Smooth muscle cell (in vitro differentiated cells): ENCODE measurements at regions not wholly inside any gene's neighbourhood (a gene's known extent, or its start where the extent isn't known, plus 50 kb on each side); places are given as distances from the start of the nearest gene placed in this dataset.

Source experiments
- DNase-seq: peaks from one replicate; lab custom pipeline; 2025; ENCODE audit not compliant: unreplicated experiment; lab: John Stamatoyannopoulos, UW
- H2AFZ ChIP-seq: fragments of 200-600 bp; sonication (generic); 2 replicates; pipeline ENCODE4 v1.6.0; 2016; ENCODE audit warnings: antibody characterized with exemption, low read depth, mild to moderate bottlenecking
- H3F3A ChIP-seq: fragments of 200-600 bp; sonication (generic); 2 replicates; pipeline ENCODE4 v1.6.0; 2017; ENCODE audit warnings: antibody characterized with exemption, low read depth
- H3K27ac ChIP-seq: fragments of 200-600 bp; sonication (generic); 2 replicates; pipeline ENCODE4 v1.5.1; 2016; ENCODE audit warnings: low read depth, mild to moderate bottlenecking
- H3K27me3 ChIP-seq: fragments of 200-600 bp; sonication (generic); 2 replicates; pipeline ENCODE4 v1.6.1; 2016; ENCODE audit warnings: low read depth, mild to moderate bottlenecking
- H3K36me3 ChIP-seq: fragments of 200-600 bp; sonication (generic); 2 replicates; pipeline ENCODE4 v1.5.1; 2016; ENCODE audit warnings: low read depth
- H3K4me1 ChIP-seq: fragments of 200-600 bp; sonication (generic); 2 replicates; pipeline ENCODE4 v1.5.1; 2016; ENCODE audit warnings: low read depth
- H3K4me2 ChIP-seq: fragments of 200-600 bp; sonication (generic); 2 replicates; pipeline ENCODE4 v1.6.0; 2016; ENCODE audit warnings: mild to moderate bottlenecking
- H3K4me3 ChIP-seq: fragments of 200-600 bp; sonication (generic); 2 replicates; pipeline ENCODE4 v1.5.1; 2016; ENCODE audit warnings: mild to moderate bottlenecking
- H3K79me2 ChIP-seq: fragments of 200-600 bp; sonication (generic); 2 replicates; pipeline ENCODE4 v1.6.0; 2016; ENCODE audit warnings: low read depth, mild to moderate bottlenecking
- H3K9ac ChIP-seq: fragments of 200-600 bp; sonication (generic); 2 replicates; pipeline ENCODE4 v1.6.0; 2016; ENCODE audit warnings: low read depth
- H3K9me3 ChIP-seq: fragments of 200-600 bp; sonication (generic); replicated peaks from 2 replicates; pipeline ENCODE4 v1.5.1; 2016; ENCODE audit warnings: low read depth
- H4K20me1 ChIP-seq: fragments of 200-600 bp; sonication (generic); 2 replicates; pipeline ENCODE4 v1.6.0; 2016; ENCODE audit warnings: low read depth
- WGBS: methylation state at CpG from one replicate; pipeline ENCODE4 v1.1.7; 2016; ENCODE audit warnings: low lambda C conversion rate; 5-methylcytosine and 5-hydroxymethylcytosine counted together
- TF ChIP-seq, protein P1 (sequence below): fragments of 200-600 bp; sonication (generic); IDR thresholded peaks from 2 replicates; pipeline ENCODE4 v1.5.1; 2017; ENCODE audit warnings: borderline replicate concordance, mild to moderate bottlenecking, antibody characterized with exemption; ENCODE audit not compliant: insufficient read depth, poor library complexity, severe bottlenecking

DNA sequence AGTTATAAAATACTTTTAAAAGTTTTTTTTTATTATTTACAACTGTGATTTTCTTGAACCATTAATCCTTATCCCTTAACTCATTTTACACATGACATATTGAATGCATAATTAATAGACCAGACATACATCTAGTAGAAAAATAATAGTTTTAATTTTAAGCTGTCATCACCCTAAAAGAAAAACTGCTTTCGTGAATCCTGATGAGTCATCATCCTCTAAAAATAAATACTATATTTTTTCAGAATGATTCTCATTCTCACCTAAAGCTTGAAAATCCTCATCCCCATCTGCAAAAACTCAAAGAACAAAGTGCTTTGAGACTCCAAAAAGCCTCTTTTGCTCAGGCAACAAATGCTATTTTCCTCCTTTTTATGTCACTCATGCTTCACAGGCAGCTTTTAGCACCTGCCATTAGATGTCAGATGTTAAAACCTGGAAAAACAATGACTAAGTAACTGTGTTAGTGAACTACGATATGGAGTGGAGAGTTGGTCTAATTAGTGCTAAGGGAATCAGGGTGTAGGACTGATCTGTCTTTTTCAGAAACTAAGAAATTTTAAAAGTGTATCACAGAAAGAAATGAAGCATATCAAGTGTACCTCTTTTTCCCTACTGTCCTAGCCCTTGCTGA is 297.6 kb downstream of the TMX3 start:
- Histone ChIP-seq H3K9ac (peak overlapping the region; percentile 0), H3K79me2 (no peaks in the 10 kb centered on the region), H3K9me3 (no peaks in the 10 kb centered on the region), H3K4me3 (no peak overlapping the region), H2AFZ (no peak overlapping the region), H3K4me1 (peaks cover 22% of the 10 kb centered on the region), H3K36me3 (no peaks in the 10 kb centered on the region), H3K27me3 (no peaks in the 10 kb centered on the region), H3K4me2 (peak overlapping the region; percentile 64), H4K20me1 (no peaks in the 10 kb centered on the region), H3K27ac (peak overlapping the region; percentile 77), H3F3A (no peaks in the 10 kb centered on the region)
- 12% methylated on average over 2 of the region's 2 CpGs for WGBS
- no peak for DNase-seq
- TF ChIP-seq, protein P1, sequence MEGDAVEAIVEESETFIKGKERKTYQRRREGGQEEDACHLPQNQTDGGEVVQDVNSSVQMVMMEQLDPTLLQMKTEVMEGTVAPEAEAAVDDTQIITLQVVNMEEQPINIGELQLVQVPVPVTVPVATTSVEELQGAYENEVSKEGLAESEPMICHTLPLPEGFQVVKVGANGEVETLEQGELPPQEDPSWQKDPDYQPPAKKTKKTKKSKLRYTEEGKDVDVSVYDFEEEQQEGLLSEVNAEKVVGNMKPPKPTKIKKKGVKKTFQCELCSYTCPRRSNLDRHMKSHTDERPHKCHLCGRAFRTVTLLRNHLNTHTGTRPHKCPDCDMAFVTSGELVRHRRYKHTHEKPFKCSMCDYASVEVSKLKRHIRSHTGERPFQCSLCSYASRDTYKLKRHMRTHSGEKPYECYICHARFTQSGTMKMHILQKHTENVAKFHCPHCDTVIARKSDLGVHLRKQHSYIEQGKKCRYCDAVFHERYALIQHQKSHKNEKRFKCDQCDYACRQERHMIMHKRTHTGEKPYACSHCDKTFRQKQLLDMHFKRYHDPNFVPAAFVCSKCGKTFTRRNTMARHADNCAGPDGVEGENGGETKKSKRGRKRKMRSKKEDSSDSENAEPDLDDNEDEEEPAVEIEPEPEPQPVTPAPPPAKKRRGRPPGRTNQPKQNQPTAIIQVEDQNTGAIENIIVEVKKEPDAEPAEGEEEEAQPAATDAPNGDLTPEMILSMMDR = no peak

DNA sequence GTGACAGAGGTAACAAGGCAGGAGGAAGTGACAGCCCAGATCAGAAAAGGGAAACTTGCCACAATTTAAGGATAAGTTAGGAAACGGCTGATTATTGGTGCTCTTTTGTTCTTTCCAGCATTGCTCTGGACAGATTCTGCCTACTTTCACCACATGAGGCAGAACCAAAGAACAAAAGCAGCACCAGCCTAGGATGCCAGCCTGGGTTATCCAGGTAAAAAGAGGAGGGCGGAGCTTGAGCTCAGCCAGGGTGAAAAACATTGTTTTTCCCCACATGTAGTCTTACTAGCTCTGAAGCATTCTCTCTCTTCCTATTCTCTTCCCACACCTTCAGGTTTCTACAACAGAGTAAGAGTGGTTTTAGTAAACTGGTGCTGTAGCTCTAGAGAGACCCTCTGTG is 300.5 kb downstream of the TMX3 start:
- H3K4me2 ChIP-seq = no peak overlapping the region
- H3K27me3 ChIP-seq = no peaks in the 10 kb centered on the region
- TF ChIP-seq, protein P1 = no peak
- no peaks in the 10 kb centered on the region for H3K9me3 ChIP-seq
- H3K79me2 ChIP-seq = no peaks in the 10 kb centered on the region
- no peak overlapping the region for H2AFZ ChIP-seq
- H3K4me3 ChIP-seq = no peak overlapping the region
- no peaks in the 10 kb centered on the region for H3K36me3 ChIP-seq
- no peak overlapping the region for H3K9ac ChIP-seq
- H3F3A ChIP-seq = no peaks in the 10 kb centered on the region
- WGBS = 95% methylated on average over 2 of the region's 2 CpGs
- DNase-seq = no peak
- H4K20me1 ChIP-seq = no peaks in the 10 kb centered on the region
- H3K27ac ChIP-seq = no peak overlapping the region
- peaks cover 22% of the 10 kb centered on the region for H3K4me1 ChIP-seq

GRCh38 chr18:68409576-68409975 is 305.3 kb downstream of the TMX3 start:
- H4K20me1 ChIP-seq = no peaks in the 10 kb centered on the region
- no peak overlapping the region for H3K4me2 ChIP-seq
- WGBS = 86% methylated on average over 2 of the region's 2 CpGs
- peaks cover 3% of the 10 kb centered on the region for H3K4me1 ChIP-seq
- H3K9ac ChIP-seq = no peak overlapping the region
- no peak for DNase-seq
- H3F3A ChIP-seq = no peaks in the 10 kb centered on the region
- no peaks in the 10 kb centered on the region for H3K36me3 ChIP-seq
- TF ChIP-seq, protein P1 = no peak
- H3K27me3 ChIP-seq = no peaks in the 10 kb centered on the region
- no peak overlapping the region for H2AFZ ChIP-seq
- no peaks in the 10 kb centered on the region for H3K79me2 ChIP-seq
- H3K4me3 ChIP-seq = no peak overlapping the region
- H3K9me3 ChIP-seq = no peaks in the 10 kb centered on the region
- H3K27ac ChIP-seq = no peak overlapping the region

DNA sequence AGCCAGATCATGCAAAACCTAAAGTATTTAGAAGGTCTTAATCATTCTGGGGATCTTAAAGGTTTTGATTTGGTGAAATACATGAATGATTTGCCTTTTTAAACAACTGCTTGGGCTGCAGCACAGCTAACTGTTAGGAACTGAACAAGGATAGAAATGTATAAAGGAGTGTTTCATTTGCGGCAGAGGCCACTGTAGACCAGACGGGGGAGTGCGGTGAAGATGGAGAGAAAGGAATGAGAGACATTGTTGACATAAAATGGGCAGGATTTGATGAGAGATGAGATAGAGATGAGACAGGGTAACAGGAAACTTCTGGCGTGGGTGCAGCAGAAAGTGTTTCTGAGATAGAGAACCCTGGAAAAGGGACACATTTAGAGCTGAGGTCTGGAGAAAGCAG is 308.1 kb downstream of the TMX3 start:
- no peaks in the 10 kb centered on the region for H3K79me2 ChIP-seq
- no peaks in the 10 kb centered on the region for H3K36me3 ChIP-seq
- H3K9ac ChIP-seq = no peak overlapping the region
- WGBS = 75% methylated on average over 4 of the region's 4 CpGs
- no peaks in the 10 kb centered on the region for H4K20me1 ChIP-seq
- H3F3A ChIP-seq = no peaks in the 10 kb centered on the region
- H3K4me2 ChIP-seq = no peak overlapping the region
- no peak overlapping the region for H3K27ac ChIP-seq
- peak overlapping the region; percentile 50 for H2AFZ ChIP-seq
- no peak for DNase-seq
- TF ChIP-seq, protein P1 = no peak
- no peak overlapping the region for H3K4me3 ChIP-seq
- no peaks in the 10 kb centered on the region for H3K27me3 ChIP-seq
- H3K4me1 ChIP-seq = no peaks in the 10 kb centered on the region
- H3K9me3 ChIP-seq = no peaks in the 10 kb centered on the region
